Stomach (tissue), 8 donors: ENCODE measurements at regions not wholly inside any gene's neighbourhood (a gene's known extent, or its start where the extent isn't known, plus 50 kb on each side); places are given as distances from the start of the nearest gene placed in this dataset.

Experiments used
- DNase-seq, 2 donors: peaks; one replicate each; pipeline versions ENCODE4 v3.0.0 to v3.0.0-alpha.2; 2013 to 2019
- H3K27ac ChIP-seq, 5 donors: fragments of 200-600 bp in 4 of 5; sonication (generic) in 4 of 5; one replicate each; pipeline ENCODE4 v1.5.1; 2013 to 2019; ENCODE audit warnings: mild to moderate bottlenecking in 1 of 5, moderate library complexity in 1 of 5
- H3K27me3 ChIP-seq, 3 donors: fragments of 200-600 bp; sonication (generic); one replicate each; pipeline ENCODE4 v1.5.1; 2017 to 2019; ENCODE audit warnings: mixed run types in 1 of 3
- H3K36me3 ChIP-seq, 4 donors: fragments of 200-600 bp; sonication (generic); 1 replicate in 3 of 4; 2 replicates in 1 of 4; pipeline ENCODE4 v1.5.1; 2016 to 2019
- H3K4me1 ChIP-seq, 4 donors: fragments of 200-600 bp; sonication (generic); one replicate each; pipeline ENCODE4 v1.5.1; 2016 to 2019
- H3K4me3 ChIP-seq, 4 donors: fragments of 200-600 bp; sonication (generic) in 3 of 4; one replicate each; pipeline ENCODE4 v1.5.1; 2016 to 2019; ENCODE audit warnings: mild to moderate bottlenecking in 1 of 4
- H3K9me3 ChIP-seq, 4 donors: fragments of 200-600 bp; sonication (generic); one replicate each; pipeline ENCODE4 v1.5.1; 2016 to 2019
- CTCF ChIP-seq, 7 experiments: fragments of 450-650 bp in 4 of 7; fragments of 200-600 bp in 3 of 7; sonication (generic) in 3 of 7; IDR thresholded peaks; one replicate each; pipeline ENCODE4 v1.5.1; 2016 to 2019; ENCODE audit warnings: antibody characterized with exemption in 7 of 7, control low read depth in 2 of 7, mild to moderate bottlenecking in 1 of 7
- EP300 ChIP-seq: sonication (generic); formaldehyde crosslinking; IDR thresholded peaks from one replicate; pipeline ENCODE4 v1.6.1; 2017; ENCODE audit warnings: antibody characterized with exemption
- POLR2A ChIP-seq, 4 donors: fragments of 450-650 bp; IDR thresholded peaks; one replicate each; pipeline ENCODE4 v1.6.1; 2016; ENCODE audit warnings: antibody characterized with exemption in 4 of 4, control low read depth in 2 of 4, mild to moderate bottlenecking in 1 of 4, moderate library complexity in 1 of 4
- POLR2AphosphoS5 ChIP-seq, 3 donors: sonication (generic); formaldehyde crosslinking; IDR thresholded peaks; one replicate each; pipeline ENCODE4 v1.6.1; 2016; ENCODE audit warnings: antibody characterized with exemption in 3 of 3
- whole genome bisulfite sequencing, 5 donors: extraction: QIAGEN DNeasy Blood & Tissue Kit in 3 of 5; methylation state at CpG; one replicate each; pipeline versions ENCODE4 v1.1.5 to v1.1.7; 2013 to 2018; 5-methylcytosine and 5-hydroxymethylcytosine counted together
- intact Hi-C: fragments of 100-400 bp; cut with DNase I; formaldehyde crosslinking; loops from one replicate; pipeline ENCODE4 v1.15.1; 2023; ENCODE audit warnings: low total_unique reads
- donor health status: healthy with polysubstance abuse.
- donor health status: Bipolar disorder and iron deficiency.
- donor health status: healthy.

DNA sequence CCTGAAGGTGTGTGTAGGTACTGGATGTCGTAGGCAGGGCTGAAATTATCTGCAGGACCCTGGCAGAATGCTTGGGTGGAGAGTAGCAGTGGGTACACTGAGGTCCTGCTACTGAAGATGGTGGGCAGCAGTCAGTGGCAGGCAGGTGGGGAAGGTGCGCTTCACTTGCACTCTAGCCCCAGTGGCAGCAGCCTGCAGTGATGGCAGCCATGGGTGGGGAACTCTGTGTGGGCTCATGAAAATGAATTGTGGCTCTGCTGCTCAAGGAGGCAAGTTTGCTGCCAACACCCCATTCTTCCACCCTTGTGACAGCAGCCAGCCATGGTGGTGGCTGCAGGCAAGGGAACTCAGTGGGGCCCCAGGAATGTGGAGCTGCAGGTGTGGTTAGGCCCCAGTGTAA is 1242.7 kb upstream of the MIR17HG start:
- TF ChIP-seq CTCF (IDR thresholded peaks at IDR 0.05) (no peak), POLR2A (IDR thresholded peaks at IDR 0.05) (no peak), EP300 (no peak), POLR2AphosphoS5 (IDR thresholded peaks at IDR 0.05) (no peak)
- intact Hi-C loops, result no loop called here
- peaks cover 0 to 13% (median 6%) of the 10 kb centered on the region in 4 donors for H3K9me3 ChIP-seq
- no peak for DNase-seq
- no peaks in the 10 kb centered on the region for H3K27me3 ChIP-seq
- H3K36me3 ChIP-seq, result no peaks in the 10 kb centered on the region
- no peak overlapping the region for H3K4me3 ChIP-seq
- no peak overlapping the region for H3K27ac ChIP-seq
- 78 to 100% (median 87%) methylated on average over 1 to 2 of the region's 2 CpGs for WGBS, 5 donors
- H3K4me1 ChIP-seq, result no peaks in the 10 kb centered on the region

DNA sequence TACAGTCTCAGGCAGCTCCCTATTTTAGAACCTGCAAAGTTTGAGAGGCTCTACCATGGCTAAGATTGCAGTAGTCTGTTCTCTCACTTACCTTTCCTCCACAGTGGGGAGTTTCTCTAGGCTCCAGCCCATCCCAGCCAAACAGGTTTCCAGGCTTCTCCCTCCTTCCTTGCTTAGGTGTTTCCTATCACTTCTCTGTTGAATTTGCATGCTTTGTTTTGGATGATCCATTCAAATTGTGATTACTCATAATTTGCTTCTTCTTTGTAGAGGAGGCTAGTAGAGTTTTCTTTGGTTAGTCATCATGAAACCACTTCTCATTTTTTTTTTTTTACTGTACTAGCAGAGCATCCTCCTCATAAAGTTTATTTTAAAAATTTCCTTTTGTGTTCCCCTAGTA is 1242.2 kb upstream of the MIR17HG start:
- Histone ChIP-seq H3K4me3 (no peak overlapping the region), H3K36me3 (no peaks in the 10 kb centered on the region), H3K9me3 (peaks cover 0 to 13% (median 4%) of the 10 kb centered on the region in 4 donors), H3K27ac (no peak overlapping the region), H3K27me3 (no peaks in the 10 kb centered on the region), H3K4me1 (no peaks in the 10 kb centered on the region)
- no peak for DNase-seq
- TF ChIP-seq EP300 (no peak), POLR2A (IDR thresholded peaks at IDR 0.05) (no peak), POLR2AphosphoS5 (IDR thresholded peaks at IDR 0.05) (no peak), CTCF (IDR thresholded peaks at IDR 0.05) (no peak)
- intact Hi-C loops, result no loop called here

DNA sequence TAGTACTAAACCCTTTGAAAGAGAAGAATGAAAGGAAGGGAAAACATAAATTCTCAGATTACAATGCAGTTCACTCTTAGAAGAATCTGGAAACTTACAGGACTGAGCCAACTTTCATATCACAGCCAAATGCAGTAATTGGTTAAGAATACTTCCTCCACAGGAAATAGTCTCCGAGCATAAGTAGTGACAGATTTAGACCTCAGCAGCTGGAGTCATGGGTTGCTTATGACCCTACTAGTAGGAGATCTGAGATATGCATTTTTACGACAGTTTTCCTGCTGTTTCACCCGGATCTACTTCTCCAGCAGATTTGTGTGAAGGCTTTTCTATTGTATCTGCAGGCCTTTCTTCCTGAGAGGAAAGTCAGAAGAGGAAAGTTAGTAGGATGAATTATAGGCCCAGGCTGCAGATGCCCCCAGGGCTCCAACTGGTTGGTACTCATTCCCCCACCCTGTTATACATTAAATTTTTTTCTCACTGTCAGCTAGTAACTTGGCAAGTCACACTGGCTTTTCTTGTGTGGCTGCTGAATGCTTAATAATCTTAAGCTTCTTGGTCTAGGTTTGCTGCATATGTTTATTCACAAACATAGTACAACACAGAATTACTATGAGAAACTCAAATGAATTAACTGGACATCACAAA is 1241.5 kb upstream of the MIR17HG start:
- H3K4me3 ChIP-seq, result no peak overlapping the region
- H3K4me1 ChIP-seq, result no peaks in the 10 kb centered on the region
- WGBS, 5 donors, result 22 to 39% (median 37%) methylated on average over 3 of the region's 3 CpGs
- no peaks in the 10 kb centered on the region for H3K36me3 ChIP-seq
- H3K27me3 ChIP-seq, result no peaks in the 10 kb centered on the region
- intact Hi-C loops, result no loop called here
- H3K9me3 ChIP-seq, result peaks cover 0 to 13% (median 3%) of the 10 kb centered on the region in 4 donors
- TF ChIP-seq CTCF (IDR thresholded peaks at IDR 0.05), result no peak
- TF ChIP-seq POLR2AphosphoS5 (IDR thresholded peaks at IDR 0.05), result no peak
- TF ChIP-seq EP300, result no peak
- TF ChIP-seq POLR2A (IDR thresholded peaks at IDR 0.05), result no peak
- DNase-seq, result peak in 1 of 2 donors; percentile 2
- H3K27ac ChIP-seq, result no peak overlapping the region

DNA sequence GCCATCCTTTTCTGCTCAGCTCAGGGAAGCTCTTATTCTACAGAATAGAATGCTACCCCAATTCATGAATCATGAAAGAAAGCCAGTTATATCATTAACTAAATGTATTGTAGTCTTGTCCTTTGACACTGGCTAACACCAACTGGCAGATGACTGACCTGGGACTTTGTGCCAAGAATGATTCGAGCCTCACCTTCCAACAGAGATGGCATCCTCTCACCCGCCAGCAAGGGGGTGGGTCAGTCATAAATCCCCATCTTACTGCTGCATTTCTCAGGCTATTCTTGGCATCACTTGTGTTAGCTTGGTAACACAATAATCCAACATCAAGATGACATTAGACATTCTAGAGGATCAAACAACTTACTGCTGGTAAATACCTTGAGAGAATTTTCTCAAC is 1239.8 kb upstream of the MIR17HG start:
- no peak for TF ChIP-seq CTCF (IDR thresholded peaks at IDR 0.05)
- no peak for TF ChIP-seq POLR2A (IDR thresholded peaks at IDR 0.05)
- TF ChIP-seq EP300, result no peak
- TF ChIP-seq POLR2AphosphoS5 (IDR thresholded peaks at IDR 0.05), result no peak
- no peaks in the 10 kb centered on the region for H3K4me1 ChIP-seq
- H3K27ac ChIP-seq, result no peak overlapping the region
- intact Hi-C loops, result no loop called here
- DNase-seq, result no peak
- peaks cover 0 to 13% (median 3%) of the 10 kb centered on the region in 4 donors for H3K9me3 ChIP-seq
- no peak overlapping the region for H3K4me3 ChIP-seq
- no peaks in the 10 kb centered on the region for H3K36me3 ChIP-seq
- 76 to 86% (median 78%) methylated on average over 2 of the region's 2 CpGs for WGBS, 5 donors
- no peaks in the 10 kb centered on the region for H3K27me3 ChIP-seq
